ENCODE measurements at regions not wholly inside any gene's neighbourhood (a gene's known extent, or its start where the extent isn't known, plus 50 kb on each side); places are given as distances from the start of the nearest gene placed in this dataset.

- intact Hi-C loops (cut with DNase I): no loop called here
- TF ChIP-seq CTCF (IDR thresholded peaks at IDR 0.05): no peak
- Histone ChIP-seq H3K36me3 (no peaks in the 10 kb centered on the region), H3K9me3 (no peaks in the 10 kb centered on the region), H3K4me1 (no peaks in the 10 kb centered on the region), H3K27me3 (no peaks in the 10 kb centered on the region), H3K27ac (no peak overlapping the region), H3K4me3 (no peak overlapping the region)
- DNase-seq (no peak), ATAC-seq (no peak)
These were observed 153.6 kb upstream of the ERCC4 start for GRCh38 chr16:13766334-13766733.

GRCh38 chr16:13767215-13767614, 152.7 kb upstream of the ERCC4 start:
- Histone ChIP-seq H3K27me3 (no peaks in the 10 kb centered on the region), H3K4me1 (no peaks in the 10 kb centered on the region), H3K27ac (no peak overlapping the region), H3K9me3 (no peaks in the 10 kb centered on the region), H3K4me3 (no peak overlapping the region), H3K36me3 (no peaks in the 10 kb centered on the region)
- ATAC-seq (no peak), DNase-seq (no peak)
- TF ChIP-seq CTCF (IDR thresholded peaks at IDR 0.05): no peak
- intact Hi-C loops (cut with DNase I): no loop called here

- Histone ChIP-seq H3K27me3 (no peaks in the 10 kb centered on the region), H3K27ac (no peak overlapping the region), H3K4me1 (no peaks in the 10 kb centered on the region), H3K9me3 (no peaks in the 10 kb centered on the region), H3K36me3 (no peaks in the 10 kb centered on the region), H3K4me3 (no peak overlapping the region)
- TF ChIP-seq CTCF (IDR thresholded peaks at IDR 0.05): no peak
- DNase-seq (no peak), ATAC-seq (no peak)
- intact Hi-C loops (cut with DNase I): no loop called here
These were observed 151.5 kb upstream of the ERCC4 start for GRCh38 chr16:13768471-13768870.

- intact Hi-C loops (cut with DNase I): no loop called here
- no peaks in the 10 kb centered on the region for H3K36me3 ChIP-seq
- ATAC-seq (no peak), DNase-seq (no peak)
- H3K4me3 ChIP-seq: no peak overlapping the region
- H3K27ac ChIP-seq: no peak overlapping the region
- no peaks in the 10 kb centered on the region for H3K4me1 ChIP-seq
- H3K27me3 ChIP-seq: no peaks in the 10 kb centered on the region
- TF ChIP-seq CTCF (IDR thresholded peaks at IDR 0.05): no peak
- no peaks in the 10 kb centered on the region for H3K9me3 ChIP-seq
These were observed 149.5 kb upstream of the ERCC4 start for GRCh38 chr16:13770436-13770835.

GRCh38 chr16:13772782-13773181, 147.2 kb upstream of the ERCC4 start:
- Histone ChIP-seq H3K4me1 (no peaks in the 10 kb centered on the region), H3K27me3 (no peaks in the 10 kb centered on the region), H3K9me3 (no peaks in the 10 kb centered on the region), H3K27ac (no peak overlapping the region), H3K36me3 (no peaks in the 10 kb centered on the region), H3K4me3 (no peak overlapping the region)
- DNase-seq: no peak
- intact Hi-C loops (cut with DNase I): no loop called here
- ATAC-seq: no peak
- no peak for TF ChIP-seq CTCF (IDR thresholded peaks at IDR 0.05)

GRCh38 chr16:13779676-13780075, 140.3 kb upstream of the ERCC4 start:
- DNase-seq (no peak), ATAC-seq (no peak)
- Histone ChIP-seq H3K27me3 (no peaks in the 10 kb centered on the region), H3K9me3 (no peaks in the 10 kb centered on the region), H3K4me1 (no peaks in the 10 kb centered on the region), H3K4me3 (no peak overlapping the region), H3K27ac (no peak overlapping the region), H3K36me3 (no peaks in the 10 kb centered on the region)
- intact Hi-C loops (cut with DNase I): no loop called here
- TF ChIP-seq CTCF (IDR thresholded peaks at IDR 0.05): no peak

Data from upper lobe of right lung (tissue), 1 donor.